PFSK-1 (cell line): ENCODE measurements at regions not wholly inside any gene's neighbourhood (a gene's known extent, or its start where the extent isn't known, plus 50 kb on each side); places are given as distances from the start of the nearest gene placed in this dataset.

ENCODE experiments used
- FOXP2 ChIP-seq: optimal IDR thresholded peaks from 2 replicates; pipeline ENCODE3; 2011; ENCODE audit warnings: borderline replicate concordance, control low read depth, inconsistent platforms; ENCODE audit not compliant: insufficient read depth; ENCODE audit errors: extremely low read length, extremely low read depth
- POLR2AphosphoS5 ChIP-seq: IDR thresholded peaks from 2 replicates; pipeline ENCODE4 v1.6.1; 2012; ENCODE audit warnings: low read depth, mild to moderate bottlenecking, control low read depth, low read length, moderate library complexity
- TF ChIP-seq, protein P1 (sequence below), 2 experiments: IDR thresholded peaks; 2 replicates each; pipeline versions ENCODE4 v1.6.1 to v1.8.0; 2011 to 2012; ENCODE audit warnings: low read depth in 2 of 2, low read length in 2 of 2, control low read depth in 1 of 2, inconsistent platforms in 1 of 2, mild to moderate bottlenecking in 1 of 2, moderate library complexity in 1 of 2; ENCODE audit not compliant: insufficient read depth in 1 of 2

DNA sequence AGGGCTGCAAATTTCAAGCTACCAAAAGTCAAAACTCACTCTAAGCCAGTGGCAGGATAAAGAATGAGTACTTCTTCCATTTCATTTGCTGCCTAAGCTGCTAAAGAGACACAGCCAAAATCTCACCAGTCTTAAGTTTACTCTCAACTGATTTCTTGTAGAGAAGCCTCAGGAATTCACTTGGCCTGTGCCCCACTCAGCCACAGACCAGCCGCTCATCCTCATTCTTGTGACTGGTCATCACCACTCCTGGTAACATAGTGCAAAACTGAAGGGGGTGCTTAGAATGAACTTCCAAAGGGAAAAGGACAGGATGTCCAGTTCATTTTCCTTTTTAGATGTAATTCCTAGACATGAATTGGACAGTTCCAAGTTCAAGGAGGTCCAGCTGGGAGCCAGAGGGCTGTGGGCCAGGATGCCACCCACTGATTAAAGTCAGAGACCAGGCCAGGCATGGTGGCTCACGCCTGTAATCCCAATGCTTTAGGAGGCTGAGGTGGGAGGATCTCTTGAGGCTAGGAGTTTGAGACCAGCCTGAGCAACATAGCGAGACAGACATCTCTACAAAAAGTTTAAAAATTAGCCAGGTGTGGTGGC lies 72.7 kb upstream of the RANBP3L start:
- TF ChIP-seq FOXP2, result no peak
- TF ChIP-seq, protein P1, sequence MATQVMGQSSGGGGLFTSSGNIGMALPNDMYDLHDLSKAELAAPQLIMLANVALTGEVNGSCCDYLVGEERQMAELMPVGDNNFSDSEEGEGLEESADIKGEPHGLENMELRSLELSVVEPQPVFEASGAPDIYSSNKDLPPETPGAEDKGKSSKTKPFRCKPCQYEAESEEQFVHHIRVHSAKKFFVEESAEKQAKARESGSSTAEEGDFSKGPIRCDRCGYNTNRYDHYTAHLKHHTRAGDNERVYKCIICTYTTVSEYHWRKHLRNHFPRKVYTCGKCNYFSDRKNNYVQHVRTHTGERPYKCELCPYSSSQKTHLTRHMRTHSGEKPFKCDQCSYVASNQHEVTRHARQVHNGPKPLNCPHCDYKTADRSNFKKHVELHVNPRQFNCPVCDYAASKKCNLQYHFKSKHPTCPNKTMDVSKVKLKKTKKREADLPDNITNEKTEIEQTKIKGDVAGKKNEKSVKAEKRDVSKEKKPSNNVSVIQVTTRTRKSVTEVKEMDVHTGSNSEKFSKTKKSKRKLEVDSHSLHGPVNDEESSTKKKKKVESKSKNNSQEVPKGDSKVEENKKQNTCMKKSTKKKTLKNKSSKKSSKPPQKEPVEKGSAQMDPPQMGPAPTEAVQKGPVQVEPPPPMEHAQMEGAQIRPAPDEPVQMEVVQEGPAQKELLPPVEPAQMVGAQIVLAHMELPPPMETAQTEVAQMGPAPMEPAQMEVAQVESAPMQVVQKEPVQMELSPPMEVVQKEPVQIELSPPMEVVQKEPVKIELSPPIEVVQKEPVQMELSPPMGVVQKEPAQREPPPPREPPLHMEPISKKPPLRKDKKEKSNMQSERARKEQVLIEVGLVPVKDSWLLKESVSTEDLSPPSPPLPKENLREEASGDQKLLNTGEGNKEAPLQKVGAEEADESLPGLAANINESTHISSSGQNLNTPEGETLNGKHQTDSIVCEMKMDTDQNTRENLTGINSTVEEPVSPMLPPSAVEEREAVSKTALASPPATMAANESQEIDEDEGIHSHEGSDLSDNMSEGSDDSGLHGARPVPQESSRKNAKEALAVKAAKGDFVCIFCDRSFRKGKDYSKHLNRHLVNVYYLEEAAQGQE (IDR thresholded peaks at IDR 0.05; ENCODE audit: insufficient read depth in 1 of 2, low read depth in 2 of 2, low read length in 2 of 2), result no peak
- TF ChIP-seq POLR2AphosphoS5, result no peak
